WTC11 (cell line): ENCODE measurements at regions not wholly inside any gene's neighbourhood (a gene's known extent, or its start where the extent isn't known, plus 50 kb on each side); places are given as distances from the start of the nearest gene placed in this dataset.

ENCODE experiments used
- ATAC-seq: fragments of 200-7000 bp; cut with Tn5 transposase; 2 replicates; pipeline ENCODE4 v1.10.0; 2021; ENCODE audit warnings: mild to moderate bottlenecking, moderate library complexity
- CTCF ChIA-PET: fragments of 300-600 bp; sonication (Branson Sonifier 250); formaldehyde crosslinking; loops from one replicate; lab custom pipeline; 2021; ENCODE audit warnings: antibody characterized with exemption; lab: Charles Lee
- POLR2A ChIA-PET: fragments of 350-600 bp; sonication (Branson Sonifier 250); formaldehyde crosslinking; loops from one replicate; lab custom pipeline; 2021; ENCODE audit warnings: antibody characterized with exemption; lab: Charles Lee
- DNase-seq: peaks from one replicate; pipeline ENCODE4 v3.0.0; 2021; ENCODE audit warnings: low spot score
- H3K27ac Mint-ChIP-seq: 2 replicates; pipeline ENCODE4 v1.8.0; 2021; ENCODE audit warnings: mixed read lengths
- H3K27me3 Mint-ChIP-seq: 2 replicates; pipeline ENCODE4 v1.8.0; 2021; ENCODE audit warnings: low read depth, mild to moderate bottlenecking, moderate library complexity, mixed read lengths
- H3K36me3 Mint-ChIP-seq: 2 replicates; pipeline ENCODE4 v1.8.0; 2021; ENCODE audit warnings: mixed read lengths
- H3K4me1 Mint-ChIP-seq: 2 replicates; pipeline ENCODE4 v1.8.0; 2022; ENCODE audit warnings: mixed read lengths
- H3K4me3 Mint-ChIP-seq: 2 replicates; pipeline ENCODE4 v1.8.0; 2021; ENCODE audit warnings: mild to moderate bottlenecking, moderate library complexity, mixed read lengths
- H3K9me3 Mint-ChIP-seq: 2 replicates; pipeline ENCODE4 v1.8.0; 2021; ENCODE audit warnings: mixed read lengths
- ATF2 ChIP-seq: sonication (generic); formaldehyde crosslinking; IDR thresholded peaks from 2 replicates; pipeline ENCODE4 v1.8.1; 2022; ENCODE audit warnings: low read depth, missing genetic modification reagents, borderline replicate concordance
- CBFB ChIP-seq: sonication (generic); formaldehyde crosslinking; IDR thresholded peaks from 2 replicates; pipeline ENCODE4 v1.8.1; 2022; ENCODE audit warnings: mild to moderate bottlenecking, low read depth, missing genetic modification reagents
- CREM ChIP-seq: sonication (generic); formaldehyde crosslinking; IDR thresholded peaks from 2 replicates; pipeline ENCODE4 v1.8.1; 2022; ENCODE audit warnings: mild to moderate bottlenecking, missing genetic modification reagents, moderate library complexity
- CTCF ChIP-seq: fragments of 200-600 bp; IDR thresholded peaks from 2 replicates; pipeline ENCODE4 v1.8.0; 2022; ENCODE audit warnings: antibody characterized with exemption
- E2F1 ChIP-seq: sonication (generic); formaldehyde crosslinking; IDR thresholded peaks from 2 replicates; pipeline ENCODE4 v1.8.0; 2022; ENCODE audit warnings: mild to moderate bottlenecking, missing genetic modification reagents
- ETV6 ChIP-seq: sonication (generic); formaldehyde crosslinking; IDR thresholded peaks from 2 replicates; pipeline ENCODE4 v1.8.1; 2022; ENCODE audit warnings: mild to moderate bottlenecking, missing genetic modification reagents
- FOXK1 ChIP-seq: sonication (generic); formaldehyde crosslinking; IDR thresholded peaks from 2 replicates; pipeline ENCODE4 v1.8.0; 2022; ENCODE audit warnings: mild to moderate bottlenecking, moderate library complexity, missing genetic modification reagents
- FOXP4 ChIP-seq: sonication (generic); formaldehyde crosslinking; IDR thresholded peaks from 2 replicates; pipeline ENCODE4 v1.8.0; 2022; ENCODE audit warnings: mild to moderate bottlenecking, missing genetic modification reagents
- GABPB1 ChIP-seq: sonication (generic); formaldehyde crosslinking; IDR thresholded peaks from 2 replicates; pipeline ENCODE4 v1.8.1; 2023; ENCODE audit warnings: mild to moderate bottlenecking, missing genetic modification reagents
- JUN ChIP-seq: sonication (generic); formaldehyde crosslinking; IDR thresholded peaks from 2 replicates; pipeline ENCODE4 v1.8.0; 2023; ENCODE audit warnings: mild to moderate bottlenecking, missing genetic modification reagents
- NFATC4 ChIP-seq: fragments of 250-450 bp; sonication (Bioruptor Pico); IDR thresholded peaks from 2 replicates; pipeline ENCODE4 v1.9.0; 2021; ENCODE audit warnings: mild to moderate bottlenecking
- PREB ChIP-seq: sonication (generic); formaldehyde crosslinking; IDR thresholded peaks from 2 replicates; pipeline ENCODE4 v1.8.1; 2022; ENCODE audit warnings: mild to moderate bottlenecking, missing genetic modification reagents, moderate library complexity, borderline replicate concordance
- PRRX2 ChIP-seq: fragments of 250-450 bp; sonication (Bioruptor Pico); IDR thresholded peaks from 2 replicates; pipeline ENCODE4 v1.8.0; 2021; ENCODE audit warnings: mild to moderate bottlenecking
- RORB ChIP-seq: fragments of 250-450 bp; sonication (Bioruptor Pico); IDR thresholded peaks from 2 replicates; pipeline ENCODE4 v1.9.0; 2021; ENCODE audit warnings: mild to moderate bottlenecking
- SMAD3 ChIP-seq: sonication (generic); formaldehyde crosslinking; IDR thresholded peaks from 2 replicates; pipeline ENCODE4 v1.8.0; 2022; ENCODE audit warnings: missing genetic modification reagents, mild to moderate bottlenecking, borderline replicate concordance
- ZBTB21 ChIP-seq: sonication (generic); formaldehyde crosslinking; IDR thresholded peaks from 2 replicates; pipeline ENCODE4 v1.8.1; 2023; ENCODE audit warnings: mild to moderate bottlenecking, missing genetic modification reagents, borderline replicate concordance
- ZNF416 ChIP-seq: fragments of 250-450 bp; sonication (Bioruptor Pico); IDR thresholded peaks from 2 replicates; pipeline ENCODE4 v1.9.0; 2021; ENCODE audit warnings: mild to moderate bottlenecking, inconsistent platforms
- ZNF425 ChIP-seq: fragments of 250-450 bp; sonication (Bioruptor Pico); conservative IDR thresholded peaks from 2 replicates; pipeline ENCODE4 v1.9.0; 2021; ENCODE audit warnings: mild to moderate bottlenecking
- ZNF671 ChIP-seq: fragments of 250-450 bp; sonication (Bioruptor Pico); IDR thresholded peaks from 2 replicates; pipeline ENCODE4 v1.8.0; 2021; ENCODE audit warnings: mild to moderate bottlenecking
- TF ChIP-seq, protein P1 (sequence below): sonication (generic); formaldehyde crosslinking; IDR thresholded peaks from 2 replicates; pipeline ENCODE4 v1.8.1; 2023; ENCODE audit warnings: mild to moderate bottlenecking, missing genetic modification reagents, moderate library complexity

DNA sequence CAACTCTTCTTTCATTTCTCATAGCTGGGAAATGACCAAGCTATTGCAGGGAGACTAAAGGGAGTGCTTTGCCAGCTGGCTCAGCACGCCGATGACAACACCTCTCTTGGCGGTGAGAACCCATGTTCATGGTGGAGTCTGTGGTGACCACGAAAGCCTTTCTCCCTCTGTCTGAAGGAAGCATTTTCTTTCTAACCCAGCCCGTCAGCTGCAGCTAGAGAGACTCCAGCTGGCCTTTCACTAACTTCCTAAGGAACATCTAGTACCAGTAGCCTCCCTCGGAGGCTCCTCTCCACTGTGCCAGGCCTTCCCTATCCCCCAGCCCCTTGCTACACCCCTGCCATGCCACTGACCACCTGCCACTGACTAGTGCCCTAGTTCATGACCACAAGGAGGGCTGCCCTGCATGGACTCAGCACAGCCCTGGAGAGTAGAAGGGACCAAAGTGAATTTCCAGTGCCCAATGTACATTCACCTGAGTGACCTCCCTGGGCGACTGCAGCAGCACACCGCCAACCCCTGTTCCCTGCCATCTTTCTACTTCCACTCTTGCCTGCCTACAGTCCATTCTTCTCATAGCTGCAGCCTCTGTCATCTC lies 81.3 kb downstream of the CBLN1 start:
- Mint-ChIP-seq H3K4me1 (no peaks in the 10 kb centered on the region; the same call in 1 of the 2 replicates), H3K9me3 (peaks cover 7% of the 10 kb centered on the region), H3K4me3 (no peak overlapping the region), H3K36me3 (no peaks in the 10 kb centered on the region), H3K27me3 (peaks cover 2% of the 10 kb centered on the region; the same call in 1 of the 2 replicates), H3K27ac (no peak overlapping the region)
- no peak for DNase-seq
- ATAC-seq: no peak
- CTCF ChIA-PET: no interaction called here
- TF ChIP-seq PRRX2 (CRISPR knock-in tag) (no peak), ATF2 (CRISPR knock-in tag) (no peak), ZNF671 (no peak), PREB (CRISPR knock-in tag) (no peak), FOXK1 (no peak), SMAD3 (no peak), GABPB1 (no peak), CREM (CRISPR knock-in tag) (no peak), ZNF425 (CRISPR knock-in tag) (no peak), RORB (CRISPR knock-in tag) (no peak), ZBTB21 (CRISPR knock-in tag) (no peak), FOXP4 (no peak), CBFB (CRISPR knock-in tag) (no peak), ETV6 (no peak), CTCF (no peak), JUN (CRISPR knock-in tag) (no peak), NFATC4 (CRISPR knock-in tag) (no peak), ZNF416 (no peak), E2F1 (CRISPR knock-in tag) (no peak)
- TF ChIP-seq, protein P1, sequence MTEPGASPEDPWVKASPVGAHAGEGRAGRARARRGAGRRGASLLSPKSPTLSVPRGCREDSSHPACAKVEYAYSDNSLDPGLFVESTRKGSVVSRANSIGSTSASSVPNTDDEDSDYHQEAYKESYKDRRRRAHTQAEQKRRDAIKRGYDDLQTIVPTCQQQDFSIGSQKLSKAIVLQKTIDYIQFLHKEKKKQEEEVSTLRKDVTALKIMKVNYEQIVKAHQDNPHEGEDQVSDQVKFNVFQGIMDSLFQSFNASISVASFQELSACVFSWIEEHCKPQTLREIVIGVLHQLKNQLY: no peak
- POLR2A ChIA-PET: no interaction called here
